ENCODE measurements at regions not wholly inside any gene's neighbourhood (a gene's known extent, or its start where the extent isn't known, plus 50 kb on each side); places are given as distances from the start of the nearest gene placed in this dataset.

DNA sequence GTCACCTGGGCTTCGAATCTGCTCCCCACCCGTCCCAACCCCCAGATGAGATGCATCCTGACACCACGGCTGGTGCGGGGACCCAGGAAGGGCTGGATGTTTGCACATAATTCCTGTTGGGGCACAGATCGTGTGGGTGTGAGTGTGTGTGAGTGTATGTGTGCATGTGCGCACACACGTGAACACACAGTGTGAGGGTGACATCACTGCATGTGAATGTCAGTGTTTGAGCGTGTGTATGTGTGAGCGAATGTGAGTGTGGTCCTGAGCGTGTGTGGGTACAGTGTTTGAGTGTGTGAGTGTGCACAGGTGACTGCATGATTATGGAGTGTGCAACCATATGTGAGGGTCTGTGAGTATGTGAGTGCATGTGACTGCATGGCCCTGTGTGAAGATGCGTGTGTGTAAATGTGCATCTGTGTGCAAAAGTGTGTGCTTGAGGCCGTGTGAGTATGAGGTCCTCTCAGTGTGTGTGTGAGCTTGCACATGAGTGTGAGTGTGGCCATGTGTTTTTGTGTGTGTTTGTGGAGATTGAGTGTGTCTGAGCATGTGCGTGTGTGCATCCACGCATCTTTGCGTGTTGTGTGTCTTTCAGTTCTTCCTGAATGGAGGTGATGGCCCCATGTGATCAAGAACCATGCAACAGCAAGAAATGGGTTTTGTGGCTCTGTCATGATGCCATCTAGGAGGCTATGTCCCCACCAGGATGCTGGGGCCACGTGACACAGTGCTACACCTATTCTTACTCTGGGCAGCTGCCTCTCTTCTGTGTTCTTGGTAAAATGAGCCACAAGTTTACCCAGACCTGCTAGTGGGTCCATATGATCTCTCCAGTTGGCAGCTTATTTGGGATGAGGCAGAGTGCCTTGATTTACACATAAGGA lies 70.5 kb upstream of the GCSH start:
- no peaks in the 10 kb centered on the region for H3K9me3 ChIP-seq (ENCODE audit: control insufficient read depth in 1 of 2, insufficient read depth in 1 of 2, low read depth in 1 of 2, low read length in 2 of 2)
- H3K9me2 ChIP-seq (ENCODE audit: insufficient read depth), result no peaks in the 10 kb centered on the region
- no peaks in the 10 kb centered on the region for H3K79me2 ChIP-seq (ENCODE audit: insufficient read depth, low read length)
- ChIA-PET CTCF (no interaction called here), POLR2A (no interaction called here), RAD21 (ENCODE audit: low non-redundant PET in 1 of 2, low total read pairs in 2 of 2, uncharacterized antibody in 2 of 2, unreplicated experiment in 2 of 2) (no interaction called here)
- H3K27ac ChIP-seq (ENCODE audit: low read depth, low read length), result no peak overlapping the region
- BruUV-seq (replicated peaks), result no TSS peak
- H3K9ac ChIP-seq (ENCODE audit: low read length), result no peak overlapping the region
- no peak for TF ChIP-seq EGR1 (IDR thresholded peaks at IDR 0.05; ENCODE audit: low read depth)
- TF ChIP-seq, protein P1, sequence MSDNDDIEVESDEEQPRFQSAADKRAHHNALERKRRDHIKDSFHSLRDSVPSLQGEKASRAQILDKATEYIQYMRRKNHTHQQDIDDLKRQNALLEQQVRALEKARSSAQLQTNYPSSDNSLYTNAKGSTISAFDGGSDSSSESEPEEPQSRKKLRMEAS (IDR thresholded peaks at IDR 0.05), result no peak
- no peak for TF ChIP-seq FOSL1 (IDR thresholded peaks at IDR 0.05; ENCODE audit: low read depth)
- no peak for TF ChIP-seq SIN3A (IDR thresholded peaks at IDR 0.05; ENCODE audit: low read depth)
- TF ChIP-seq, protein P2, sequence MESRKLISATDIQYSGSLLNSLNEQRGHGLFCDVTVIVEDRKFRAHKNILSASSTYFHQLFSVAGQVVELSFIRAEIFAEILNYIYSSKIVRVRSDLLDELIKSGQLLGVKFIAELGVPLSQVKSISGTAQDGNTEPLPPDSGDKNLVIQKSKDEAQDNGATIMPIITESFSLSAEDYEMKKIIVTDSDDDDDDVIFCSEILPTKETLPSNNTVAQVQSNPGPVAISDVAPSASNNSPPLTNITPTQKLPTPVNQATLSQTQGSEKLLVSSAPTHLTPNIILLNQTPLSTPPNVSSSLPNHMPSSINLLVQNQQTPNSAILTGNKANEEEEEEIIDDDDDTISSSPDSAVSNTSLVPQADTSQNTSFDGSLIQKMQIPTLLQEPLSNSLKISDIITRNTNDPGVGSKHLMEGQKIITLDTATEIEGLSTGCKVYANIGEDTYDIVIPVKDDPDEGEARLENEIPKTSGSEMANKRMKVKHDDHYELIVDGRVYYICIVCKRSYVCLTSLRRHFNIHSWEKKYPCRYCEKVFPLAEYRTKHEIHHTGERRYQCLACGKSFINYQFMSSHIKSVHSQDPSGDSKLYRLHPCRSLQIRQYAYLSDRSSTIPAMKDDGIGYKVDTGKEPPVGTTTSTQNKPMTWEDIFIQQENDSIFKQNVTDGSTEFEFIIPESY (IDR thresholded peaks at IDR 0.05; ENCODE audit: extremely low read depth, insufficient replicate concordance, low read length), result no peak
- TF ChIP-seq ZFX (IDR thresholded peaks at IDR 0.05), result no peak
- TF ChIP-seq SP1 (IDR thresholded peaks at IDR 0.05; ENCODE audit: low read depth), result no peak
- no peak for TF ChIP-seq CBX3 (IDR thresholded peaks at IDR 0.05; ENCODE audit: low read depth)
- TF ChIP-seq CEBPB (IDR thresholded peaks at IDR 0.05; ENCODE audit: low read depth), result no peak
- TF ChIP-seq EZH2phosphoT487 (IDR thresholded peaks at IDR 0.05; ENCODE audit: borderline replicate concordance), result no peak
- TF ChIP-seq, protein P3, sequence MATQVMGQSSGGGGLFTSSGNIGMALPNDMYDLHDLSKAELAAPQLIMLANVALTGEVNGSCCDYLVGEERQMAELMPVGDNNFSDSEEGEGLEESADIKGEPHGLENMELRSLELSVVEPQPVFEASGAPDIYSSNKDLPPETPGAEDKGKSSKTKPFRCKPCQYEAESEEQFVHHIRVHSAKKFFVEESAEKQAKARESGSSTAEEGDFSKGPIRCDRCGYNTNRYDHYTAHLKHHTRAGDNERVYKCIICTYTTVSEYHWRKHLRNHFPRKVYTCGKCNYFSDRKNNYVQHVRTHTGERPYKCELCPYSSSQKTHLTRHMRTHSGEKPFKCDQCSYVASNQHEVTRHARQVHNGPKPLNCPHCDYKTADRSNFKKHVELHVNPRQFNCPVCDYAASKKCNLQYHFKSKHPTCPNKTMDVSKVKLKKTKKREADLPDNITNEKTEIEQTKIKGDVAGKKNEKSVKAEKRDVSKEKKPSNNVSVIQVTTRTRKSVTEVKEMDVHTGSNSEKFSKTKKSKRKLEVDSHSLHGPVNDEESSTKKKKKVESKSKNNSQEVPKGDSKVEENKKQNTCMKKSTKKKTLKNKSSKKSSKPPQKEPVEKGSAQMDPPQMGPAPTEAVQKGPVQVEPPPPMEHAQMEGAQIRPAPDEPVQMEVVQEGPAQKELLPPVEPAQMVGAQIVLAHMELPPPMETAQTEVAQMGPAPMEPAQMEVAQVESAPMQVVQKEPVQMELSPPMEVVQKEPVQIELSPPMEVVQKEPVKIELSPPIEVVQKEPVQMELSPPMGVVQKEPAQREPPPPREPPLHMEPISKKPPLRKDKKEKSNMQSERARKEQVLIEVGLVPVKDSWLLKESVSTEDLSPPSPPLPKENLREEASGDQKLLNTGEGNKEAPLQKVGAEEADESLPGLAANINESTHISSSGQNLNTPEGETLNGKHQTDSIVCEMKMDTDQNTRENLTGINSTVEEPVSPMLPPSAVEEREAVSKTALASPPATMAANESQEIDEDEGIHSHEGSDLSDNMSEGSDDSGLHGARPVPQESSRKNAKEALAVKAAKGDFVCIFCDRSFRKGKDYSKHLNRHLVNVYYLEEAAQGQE (IDR thresholded peaks at IDR 0.05; ENCODE audit: low read depth), result no peak
- TF ChIP-seq YY1 (IDR thresholded peaks at IDR 0.05; ENCODE audit: extremely low read depth, insufficient replicate concordance, low read depth, low read length), result no peak
- no peak overlapping the region for H3K4me3 ChIP-seq (replicated peaks in 1 of 2; ENCODE audit: low read depth in 1 of 2, low read length in 2 of 2)
- no peaks in the 10 kb centered on the region for H3K4me1 ChIP-seq (ENCODE audit: control insufficient read depth in 1 of 2, insufficient read depth in 2 of 2, low read length in 2 of 2)
- no peaks in the 10 kb centered on the region; the same call in 1 of the 2 replicates for H3K27me3 ChIP-seq (ENCODE audit: insufficient read depth, low read length)
- H2AFZ ChIP-seq (ENCODE audit: low read depth, low read length, poor library complexity, severe bottlenecking), result no peak overlapping the region
- intact Hi-C loops (cut with micrococcal nuclease), result no loop called here
- no peaks in the 10 kb centered on the region for H4K20me1 ChIP-seq (ENCODE audit: insufficient read depth)
- H3K36me3 ChIP-seq (ENCODE audit: control insufficient read depth in 1 of 2, insufficient read depth in 2 of 2, low read length in 2 of 2), result no peaks in the 10 kb centered on the region
- no peak overlapping the region for H3K4me2 ChIP-seq (ENCODE audit: low read length)
- no peak for DNase-seq (ENCODE audit: low read depth, low spot score)
- ATAC-seq, result no peak
